ENCODE measurements at regions not wholly inside any gene's neighbourhood (a gene's known extent, or its start where the extent isn't known, plus 50 kb on each side); places are given as distances from the start of the nearest gene placed in this dataset.
"Not testable (repeated sequence)": the region's sequence is repeated elsewhere in the genome, so short reads cannot be mapped to it uniquely, and the experiment has no call there.

DNA sequence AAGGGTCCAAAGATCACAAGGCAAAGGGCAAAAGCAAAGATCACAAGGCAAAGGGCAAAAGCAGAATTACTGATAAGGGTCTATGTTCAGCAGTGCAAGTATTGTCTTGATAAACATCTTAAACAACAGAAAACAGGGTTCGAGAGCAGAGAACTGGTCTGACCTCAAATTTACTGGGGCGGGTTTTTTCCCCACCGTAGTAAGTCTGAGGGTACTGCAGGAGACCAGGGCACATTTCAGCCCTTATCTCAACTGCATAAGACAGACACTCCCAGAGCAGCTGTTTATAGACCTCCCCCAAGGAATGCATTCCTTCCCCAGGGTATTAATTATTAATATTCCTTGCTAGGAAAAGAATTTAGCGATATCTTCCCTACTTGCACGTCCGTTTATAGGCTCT, 61.3 kb downstream of the ZNF860 start:
- not testable (repeated sequence) for ATAC-seq, DNase-seq

DNA sequence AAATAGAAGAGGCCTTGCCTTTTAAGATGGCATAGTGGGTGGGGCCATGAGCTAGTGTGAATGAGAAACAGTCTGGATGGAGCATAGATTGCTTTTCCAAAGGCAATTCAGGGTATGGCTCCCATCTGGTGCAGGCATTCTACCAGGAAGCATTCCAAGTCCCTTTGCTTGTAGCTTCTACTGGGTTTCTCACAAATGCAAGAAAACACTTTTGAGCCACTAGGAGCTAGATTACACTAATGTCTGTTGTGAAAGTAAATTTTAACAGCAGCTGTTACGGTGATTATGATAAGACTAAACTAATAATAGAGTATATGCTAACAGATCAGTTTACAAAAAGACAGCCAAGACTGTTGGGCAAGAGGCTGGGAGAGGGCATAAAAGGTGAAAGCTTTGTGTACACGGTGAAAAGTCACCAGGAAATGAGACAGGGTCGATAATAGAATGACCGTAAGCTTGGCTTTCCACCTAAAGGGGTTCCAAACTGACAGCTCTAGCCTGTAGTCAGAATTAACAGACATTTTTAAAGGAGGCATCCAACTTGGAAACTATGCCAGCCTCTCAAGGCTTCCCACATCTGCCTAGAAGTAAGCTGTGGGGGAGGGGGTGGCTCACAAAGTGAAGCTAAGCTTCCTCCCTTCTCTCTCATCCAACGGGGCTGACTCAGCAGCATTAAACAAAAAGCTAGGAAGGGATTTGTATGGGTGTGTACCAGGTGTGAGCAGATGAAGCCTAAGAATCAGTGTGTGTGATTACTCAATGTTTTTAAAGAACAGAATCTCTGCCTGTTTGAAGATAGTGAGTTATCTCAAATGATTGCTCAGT, 61.1 kb upstream of the GPD1L start:
- no peak for ATAC-seq
- DNase-seq: no peak

DNA sequence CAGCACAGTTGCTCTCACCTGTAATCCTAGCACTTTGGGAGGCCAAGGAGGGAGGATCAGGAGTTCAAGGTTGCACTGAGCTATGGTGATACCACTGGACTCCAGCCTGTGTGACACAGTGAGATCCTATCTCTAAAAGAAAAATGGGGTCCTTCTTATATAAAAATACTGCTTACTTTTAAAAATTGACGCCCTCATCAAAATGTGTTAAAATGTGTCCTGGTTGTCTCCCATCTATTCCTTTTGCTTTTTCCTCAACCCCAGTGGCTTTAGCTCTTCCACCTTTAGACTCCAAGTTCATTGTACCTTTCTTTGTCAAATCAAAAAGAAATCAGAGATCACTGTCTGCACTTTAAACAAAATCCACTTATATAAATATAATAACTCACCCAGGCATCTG, 60.3 kb upstream of the GPD1L start:
- ATAC-seq: no peak
- DNase-seq: no peak

DNA sequence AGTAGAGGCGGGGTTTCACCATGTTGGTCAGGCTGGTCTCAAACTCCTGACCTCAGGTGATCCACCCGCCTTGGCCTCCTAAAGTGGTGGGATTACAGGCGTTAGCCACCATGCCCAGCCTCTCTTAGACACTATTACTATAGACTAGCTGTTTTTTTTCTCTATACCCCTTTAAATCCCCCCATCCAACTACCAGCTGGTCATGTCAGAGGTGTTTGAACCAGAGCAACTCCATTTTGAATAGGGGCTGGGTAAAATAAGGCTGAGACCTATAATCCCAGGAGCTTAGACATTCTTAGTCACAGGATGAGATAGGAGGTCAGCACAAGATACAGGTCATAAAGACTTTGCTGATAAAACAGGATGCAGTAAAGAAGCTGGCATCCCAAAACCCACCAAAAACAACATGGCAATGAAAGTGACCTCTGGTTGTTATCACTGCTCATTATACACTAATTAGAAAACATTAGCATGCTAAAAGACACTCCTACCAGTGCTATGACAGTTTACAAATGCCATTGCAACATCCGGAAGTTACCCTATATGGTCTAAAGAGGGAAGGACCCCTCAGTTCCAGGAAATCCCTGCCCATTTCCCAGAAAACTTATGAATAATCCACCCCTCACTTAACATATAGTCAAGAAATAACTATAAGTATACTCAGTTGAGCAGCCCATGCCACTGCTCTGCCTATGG, 57.8 kb upstream of the GPD1L start:
- no peak for ATAC-seq
- no peak for DNase-seq

DNA sequence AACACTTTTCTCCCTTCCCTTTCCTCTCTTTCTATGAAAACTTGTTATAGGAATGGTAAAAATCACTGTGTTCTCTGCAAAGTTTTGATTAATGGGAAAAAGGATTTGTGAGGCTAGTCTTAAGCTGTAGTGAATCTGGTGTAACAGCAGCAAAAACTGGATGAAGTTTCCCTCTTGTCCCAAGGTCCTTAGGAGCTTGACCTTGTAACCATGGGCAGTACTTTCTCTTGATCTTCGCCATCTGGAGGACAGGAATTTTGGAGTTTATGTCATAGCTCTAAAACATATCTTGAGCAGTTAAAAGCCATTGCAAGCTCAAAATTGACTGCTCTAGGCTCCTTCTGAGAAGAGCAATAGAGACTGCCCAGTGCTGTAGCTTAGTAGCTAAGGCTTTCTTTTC, 56.5 kb upstream of the GPD1L start:
- DNase-seq: no peak
- ATAC-seq: no peak

DNA sequence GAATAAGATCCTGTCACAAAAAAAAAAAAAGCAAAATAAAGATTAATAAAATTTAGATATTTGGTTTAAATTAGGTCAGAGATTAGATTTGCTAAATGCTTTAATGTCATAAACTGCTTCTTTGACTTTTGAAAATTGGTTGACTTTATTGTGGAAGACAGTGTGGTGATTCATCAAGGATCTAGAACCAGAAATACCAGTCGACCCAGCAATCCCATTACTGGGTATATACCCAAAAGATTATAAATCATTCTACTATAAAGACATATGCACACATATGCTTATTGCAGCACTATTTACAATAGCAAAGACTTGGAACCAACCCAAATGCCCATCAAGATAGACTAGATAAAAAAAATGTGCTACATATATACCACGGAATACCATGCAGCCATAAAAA, 54.2 kb upstream of the GPD1L start:
- ATAC-seq, DNase-seq: not testable (repeated sequence)

DNA sequence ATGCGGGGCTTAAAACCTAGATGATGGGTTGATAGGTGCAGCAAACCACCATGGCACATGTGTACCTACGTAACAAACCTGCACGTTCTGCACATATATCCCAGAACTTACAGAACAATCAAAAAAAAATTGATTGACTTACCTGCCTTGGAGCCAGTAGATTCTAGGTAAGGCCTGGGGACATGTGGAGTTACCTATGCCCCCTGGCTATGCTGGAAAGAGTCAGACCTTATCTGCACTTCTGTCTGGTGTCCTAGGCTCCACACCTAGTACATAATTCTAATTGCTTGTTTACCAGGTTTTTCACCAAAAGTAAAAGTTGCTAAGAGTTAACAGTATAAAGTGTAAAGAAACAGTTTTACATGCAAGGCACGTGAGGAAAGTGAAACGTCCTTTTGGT, 53.6 kb upstream of the GPD1L start:
- not testable (repeated sequence) for DNase-seq, ATAC-seq

DNA sequence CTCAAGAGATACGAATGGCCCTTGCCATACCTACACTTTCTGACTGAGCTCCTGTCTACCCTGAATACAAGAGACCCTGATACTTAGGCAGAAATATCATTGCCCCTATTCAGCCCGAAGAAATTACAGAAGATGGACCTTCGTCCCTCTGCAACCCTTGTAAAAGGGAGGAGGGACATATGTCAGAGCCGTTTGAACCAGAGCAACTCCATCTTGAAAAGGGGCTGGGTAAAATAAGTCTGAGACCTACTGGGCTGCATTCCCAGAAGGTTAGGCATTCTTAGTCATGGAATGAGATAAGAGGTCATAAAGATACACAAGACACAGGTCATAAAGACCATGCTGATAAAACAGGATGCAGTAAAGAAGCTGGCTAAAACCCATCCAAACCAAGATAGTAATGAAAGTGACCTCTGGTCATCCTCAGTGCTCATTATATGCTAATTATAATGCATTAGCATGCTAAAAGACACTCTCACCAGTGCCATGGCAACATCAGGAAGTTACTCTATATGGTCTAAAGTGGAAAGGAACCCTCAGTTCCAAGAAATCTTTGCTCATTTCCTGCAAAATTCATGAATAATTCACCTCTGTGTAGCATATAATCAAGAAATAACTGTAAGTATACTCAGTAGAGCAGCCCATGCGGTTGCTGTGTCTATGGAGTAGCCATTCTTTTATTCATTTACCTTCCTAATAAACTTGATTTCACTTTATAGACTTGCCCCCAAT, 49.7 kb upstream of the GPD1L start:
- ATAC-seq: peak; percentile 52
- no peak for DNase-seq

All from stimulated activated naive CD8-positive, alpha-beta T cell treated with anti-CD3 and anti-CD28 coated beads, Interleukin-15, Interleukin-2, amounts not matched to agents 100 U/mL and 50 U/mL, for 24 hours (primary cell).